ENCODE measurements at regions not wholly inside any gene's neighbourhood (a gene's known extent, or its start where the extent isn't known, plus 50 kb on each side); places are given as distances from the start of the nearest gene placed in this dataset.

- no peak for TF ChIP-seq EZH2 (IDR thresholded peaks at IDR 0.05; ENCODE audit: insufficient read depth, low read length)
- TF ChIP-seq, protein P1, sequence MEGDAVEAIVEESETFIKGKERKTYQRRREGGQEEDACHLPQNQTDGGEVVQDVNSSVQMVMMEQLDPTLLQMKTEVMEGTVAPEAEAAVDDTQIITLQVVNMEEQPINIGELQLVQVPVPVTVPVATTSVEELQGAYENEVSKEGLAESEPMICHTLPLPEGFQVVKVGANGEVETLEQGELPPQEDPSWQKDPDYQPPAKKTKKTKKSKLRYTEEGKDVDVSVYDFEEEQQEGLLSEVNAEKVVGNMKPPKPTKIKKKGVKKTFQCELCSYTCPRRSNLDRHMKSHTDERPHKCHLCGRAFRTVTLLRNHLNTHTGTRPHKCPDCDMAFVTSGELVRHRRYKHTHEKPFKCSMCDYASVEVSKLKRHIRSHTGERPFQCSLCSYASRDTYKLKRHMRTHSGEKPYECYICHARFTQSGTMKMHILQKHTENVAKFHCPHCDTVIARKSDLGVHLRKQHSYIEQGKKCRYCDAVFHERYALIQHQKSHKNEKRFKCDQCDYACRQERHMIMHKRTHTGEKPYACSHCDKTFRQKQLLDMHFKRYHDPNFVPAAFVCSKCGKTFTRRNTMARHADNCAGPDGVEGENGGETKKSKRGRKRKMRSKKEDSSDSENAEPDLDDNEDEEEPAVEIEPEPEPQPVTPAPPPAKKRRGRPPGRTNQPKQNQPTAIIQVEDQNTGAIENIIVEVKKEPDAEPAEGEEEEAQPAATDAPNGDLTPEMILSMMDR (IDR thresholded peaks at IDR 0.05; ENCODE audit: insufficient read depth, low read depth, low read length): no peak
These were observed 461.1 kb downstream of the ACTL7B start for GRCh38 chr9:108394726-108395125.

All from astrocyte (in vitro differentiated cells and primary cell).